ENCODE measurements at regions not wholly inside any gene's neighbourhood (a gene's known extent, or its start where the extent isn't known, plus 50 kb on each side); places are given as distances from the start of the nearest gene placed in this dataset.
"Not testable (repeated sequence)": the region's sequence is repeated elsewhere in the genome, so short reads cannot be mapped to it uniquely, and the experiment has no call there.

GRCh38 chr2:159880729-159881128 lies 82.7 kb upstream of the CD302 start:
- DNase-seq, result no peak

- peak; percentile 25 for DNase-seq
Observed at GRCh38 chr2:159879051-159879604, 81.1 kb upstream of the CD302 start.

GRCh38 chr2:159875083-159875482 lies 77.1 kb upstream of the CD302 start:
- no peak for DNase-seq

- no peak for DNase-seq
Observed at GRCh38 chr2:159873258-159873657, 75.2 kb upstream of the CD302 start.

GRCh38 chr2:159872353-159872752 lies 74.3 kb upstream of the CD302 start:
- no peak for DNase-seq

GRCh38 chr2:159868598-159869159 lies 70.7 kb upstream of the CD302 start:
- not testable (repeated sequence) for DNase-seq

- no peak for DNase-seq
Observed at GRCh38 chr2:159867567-159868361, 69.8 kb upstream of the CD302 start.

GRCh38 chr2:159863526-159864160 lies 65.6 kb upstream of the CD302 start:
- DNase-seq, result no peak

GRCh38 chr2:159860581-159861310 lies 62.7 kb upstream of the CD302 start:
- DNase-seq, result no peak

GRCh38 chr2:159859583-159859982 lies 61.6 kb upstream of the CD302 start:
- DNase-seq, result no peak

- DNase-seq, result no peak
Observed at GRCh38 chr2:159856760-159857159, 58.8 kb upstream of the CD302 start.

GRCh38 chr2:159855557-159856061 lies 57.6 kb upstream of the CD302 start:
- no peak for DNase-seq

- no peak for DNase-seq
Observed at GRCh38 chr2:159855143-159855542, 57.1 kb upstream of the CD302 start.

- no peak for DNase-seq
Observed at GRCh38 chr2:159854481-159854880, 56.5 kb upstream of the CD302 start.

- DNase-seq, result no peak
Observed at GRCh38 chr2:159853101-159853500, 55.1 kb upstream of the CD302 start.

GRCh38 chr2:159851941-159852340 lies 53.9 kb upstream of the CD302 start:
- DNase-seq, result no peak

- DNase-seq, result no peak
Observed at GRCh38 chr2:159850789-159851188, 52.8 kb upstream of the CD302 start.

- no peak for DNase-seq
Observed at GRCh38 chr2:159849160-159849813, 51.3 kb upstream of the CD302 start.
